GM19328 (cell line): ENCODE measurements at regions not wholly inside any gene's neighbourhood (a gene's known extent, or its start where the extent isn't known, plus 50 kb on each side); places are given as distances from the start of the nearest gene placed in this dataset.

Source experiments
- ATAC-seq: cut with Tn5 transposase; IDR thresholded peaks from one replicate; pipeline ENCODE4 v1.9.1; 2021; ENCODE audit warnings: mild to moderate bottlenecking, moderate library complexity; ENCODE audit not compliant: unreplicated experiment

GRCh38 chr7:8932751-8933150 is 499.3 kb downstream of the NXPH1 start:
- no peak for ATAC-seq

GRCh38 chr7:8937204-8937603 is 503.8 kb downstream of the NXPH1 start:
- no peak for ATAC-seq

GRCh38 chr7:8938044-8938805 is 504.8 kb downstream of the NXPH1 start:
- ATAC-seq = no peak

- no peak for ATAC-seq
Observed at GRCh38 chr7:8939446-8939845, 506.0 kb downstream of the NXPH1 start.

GRCh38 chr7:8963722-8964121 is 530.3 kb downstream of the NXPH1 start:
- no peak for ATAC-seq

- ATAC-seq = no peak
Observed at GRCh38 chr7:8965177-8965576, 531.8 kb downstream of the NXPH1 start.

GRCh38 chr7:8973601-8974000 is 540.2 kb downstream of the NXPH1 start:
- no peak for ATAC-seq

GRCh38 chr7:8975681-8976080 is 542.3 kb downstream of the NXPH1 start:
- ATAC-seq = no peak

GRCh38 chr7:8982338-8982992 is 549.1 kb downstream of the NXPH1 start:
- no peak for ATAC-seq

- ATAC-seq = no peak
Observed at GRCh38 chr7:8985255-8985654, 551.8 kb downstream of the NXPH1 start.

GRCh38 chr7:8988267-8988666 is 554.9 kb downstream of the NXPH1 start:
- no peak for ATAC-seq

GRCh38 chr7:8991159-8991558 is 557.8 kb downstream of the NXPH1 start:
- no peak for ATAC-seq

- no peak for ATAC-seq
Observed at GRCh38 chr7:8998762-8999161, 565.4 kb downstream of the NXPH1 start.

GRCh38 chr7:9013940-9014339 is 580.5 kb downstream of the NXPH1 start:
- no peak for ATAC-seq

- ATAC-seq = no peak
Observed at GRCh38 chr7:9017286-9017685, 583.9 kb downstream of the NXPH1 start.

- no peak for ATAC-seq
Observed at GRCh38 chr7:9022456-9022855, 589.0 kb downstream of the NXPH1 start.

- no peak for ATAC-seq
Observed at GRCh38 chr7:9023675-9024294, 590.4 kb downstream of the NXPH1 start.

GRCh38 chr7:9026121-9026520 is 592.7 kb downstream of the NXPH1 start:
- no peak for ATAC-seq

GRCh38 chr7:9028012-9028411 is 594.6 kb downstream of the NXPH1 start:
- ATAC-seq = no peak

GRCh38 chr7:9029681-9030530 is 596.5 kb downstream of the NXPH1 start:
- no peak for ATAC-seq

GRCh38 chr7:9030976-9031375 is 597.6 kb downstream of the NXPH1 start:
- ATAC-seq = no peak
